Cardiac muscle cell (in vitro differentiated cells and primary cell): ENCODE measurements at regions not wholly inside any gene's neighbourhood (a gene's known extent, or its start where the extent isn't known, plus 50 kb on each side); places are given as distances from the start of the nearest gene placed in this dataset.
A peak's percentile ranks its signal among the peaks of the same experiment; 100 is the strongest.

Source experiments
- DNase-seq, 2 donors: peaks; one replicate each; pipeline versions ENCODE4 v3.0.0 to v3.0.0-alpha.2; 2010 to 2017; ENCODE audit warnings: low read depth in 1 of 2, low spot score in 1 of 2
- H3K27ac ChIP-seq: fragments of 200-600 bp; sonication (generic); 2 replicates; pipeline ENCODE4 v1.5.1; 2016
- H3K27me3 ChIP-seq: fragments of 200-600 bp; sonication (generic); 2 replicates; pipeline ENCODE4 v1.6.0; 2016; ENCODE audit warnings: control low read depth
- H3K36me3 ChIP-seq: fragments of 200-600 bp; sonication (generic); 2 replicates; pipeline ENCODE4 v1.5.1; 2016; ENCODE audit warnings: control low read depth
- H3K4me1 ChIP-seq: fragments of 200-600 bp; sonication (generic); 2 replicates; pipeline ENCODE4 v1.8.1; 2017; ENCODE audit warnings: low read depth, mild to moderate bottlenecking, mixed run types
- H3K4me3 ChIP-seq: fragments of 200-600 bp; sonication (generic); 2 replicates; pipeline ENCODE4 v1.5.1; 2016; ENCODE audit warnings: mild to moderate bottlenecking
- H3K9me3 ChIP-seq: fragments of 200-600 bp; sonication (generic); 2 replicates; pipeline ENCODE4 v1.5.1; 2017; ENCODE audit warnings: low read depth, mild to moderate bottlenecking, control low read depth
- TF ChIP-seq, protein P1 (sequence below): IDR thresholded peaks from 2 replicates; pipeline ENCODE4 v1.5.1; 2012; ENCODE audit warnings: low read depth, mild to moderate bottlenecking, low read length

DNA sequence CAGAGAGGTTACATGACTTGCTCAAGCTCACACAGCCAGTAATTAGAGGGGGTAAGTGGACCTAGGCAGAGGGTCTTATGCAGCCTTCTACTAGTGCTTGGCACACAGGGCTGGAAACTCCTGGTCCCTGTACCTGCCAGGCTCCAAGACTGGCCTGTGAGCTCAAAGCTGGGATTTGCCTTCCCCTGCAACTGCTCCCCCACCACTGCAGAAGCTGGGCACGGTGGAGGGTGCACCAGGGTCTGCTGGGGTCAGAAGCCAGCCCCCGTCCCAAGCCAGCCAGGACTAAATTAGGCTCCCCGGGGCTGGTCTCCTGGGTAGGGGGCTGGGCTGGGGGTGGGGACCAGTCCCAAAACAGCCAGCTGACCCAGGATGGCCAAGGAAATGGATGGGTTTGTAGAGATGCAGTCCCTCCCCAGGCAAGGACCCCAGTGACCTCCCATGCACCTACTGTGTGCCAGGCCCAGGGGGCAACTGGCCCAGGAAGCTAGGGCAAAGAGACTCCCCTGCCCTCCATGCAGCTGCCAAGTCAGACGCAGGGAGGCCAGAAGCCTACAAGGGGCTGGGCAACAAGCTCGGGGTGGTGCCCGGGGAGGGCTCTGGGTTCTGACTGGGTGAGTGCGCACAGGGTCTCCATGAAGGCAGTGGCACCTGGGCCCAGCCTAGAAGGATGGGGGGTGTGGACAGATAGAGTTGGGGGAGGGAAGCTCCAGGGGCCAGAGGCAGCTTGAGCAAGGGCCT, 51.8 kb upstream of the LINGO1 start:
- DNase-seq, result no peak
- peaks cover 5% of the 10 kb centered on the region for H3K27me3 ChIP-seq
- H3K9me3 ChIP-seq, result no peaks in the 10 kb centered on the region
- TF ChIP-seq, protein P1, sequence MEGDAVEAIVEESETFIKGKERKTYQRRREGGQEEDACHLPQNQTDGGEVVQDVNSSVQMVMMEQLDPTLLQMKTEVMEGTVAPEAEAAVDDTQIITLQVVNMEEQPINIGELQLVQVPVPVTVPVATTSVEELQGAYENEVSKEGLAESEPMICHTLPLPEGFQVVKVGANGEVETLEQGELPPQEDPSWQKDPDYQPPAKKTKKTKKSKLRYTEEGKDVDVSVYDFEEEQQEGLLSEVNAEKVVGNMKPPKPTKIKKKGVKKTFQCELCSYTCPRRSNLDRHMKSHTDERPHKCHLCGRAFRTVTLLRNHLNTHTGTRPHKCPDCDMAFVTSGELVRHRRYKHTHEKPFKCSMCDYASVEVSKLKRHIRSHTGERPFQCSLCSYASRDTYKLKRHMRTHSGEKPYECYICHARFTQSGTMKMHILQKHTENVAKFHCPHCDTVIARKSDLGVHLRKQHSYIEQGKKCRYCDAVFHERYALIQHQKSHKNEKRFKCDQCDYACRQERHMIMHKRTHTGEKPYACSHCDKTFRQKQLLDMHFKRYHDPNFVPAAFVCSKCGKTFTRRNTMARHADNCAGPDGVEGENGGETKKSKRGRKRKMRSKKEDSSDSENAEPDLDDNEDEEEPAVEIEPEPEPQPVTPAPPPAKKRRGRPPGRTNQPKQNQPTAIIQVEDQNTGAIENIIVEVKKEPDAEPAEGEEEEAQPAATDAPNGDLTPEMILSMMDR, result no peak
- peaks cover 4% of the 10 kb centered on the region for H3K4me1 ChIP-seq
- no peaks in the 10 kb centered on the region for H3K36me3 ChIP-seq
- no peak overlapping the region for H3K27ac ChIP-seq
- no peak overlapping the region for H3K4me3 ChIP-seq

DNA sequence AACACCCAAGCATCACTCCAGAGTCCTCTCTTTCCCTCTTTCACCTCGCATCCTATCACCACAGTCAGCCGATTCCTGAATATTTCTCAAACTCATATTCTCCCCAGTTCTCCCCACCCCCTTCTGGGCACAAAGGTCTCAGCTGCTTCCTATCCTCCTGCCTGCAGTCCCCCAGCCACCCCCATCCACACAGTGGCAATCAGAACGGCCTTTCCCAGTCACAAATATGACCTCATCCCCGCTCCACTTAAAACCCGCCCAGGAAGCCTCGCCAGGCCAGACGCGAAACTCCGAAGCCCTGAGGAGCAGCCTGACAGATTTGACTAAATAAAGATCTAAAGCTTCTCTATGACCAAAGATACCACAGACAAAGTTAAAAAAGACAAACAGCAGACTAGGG, 49.9 kb upstream of the LINGO1 start:
- no peaks in the 10 kb centered on the region for H3K36me3 ChIP-seq
- H3K27ac ChIP-seq, result no peak overlapping the region
- peak in 1 of 2 donors; percentile 16 for DNase-seq
- peaks cover 5% of the 10 kb centered on the region for H3K27me3 ChIP-seq
- no peak overlapping the region for H3K4me3 ChIP-seq
- TF ChIP-seq, protein P1, result no peak
- H3K9me3 ChIP-seq, result no peaks in the 10 kb centered on the region
- peaks cover 4% of the 10 kb centered on the region for H3K4me1 ChIP-seq
